ENCODE measurements at regions not wholly inside any gene's neighbourhood (a gene's known extent, or its start where the extent isn't known, plus 50 kb on each side); places are given as distances from the start of the nearest gene placed in this dataset.

GRCh38 chr5:68387074-68387796, 171.7 kb downstream of the PIK3R1 start:
- Histone ChIP-seq H3F3A (ENCODE audit: low read depth) (no peaks in the 10 kb centered on the region), H2AFZ (replicated peaks) (no peak overlapping the region), H4K20me1 (ENCODE audit: low read depth) (no peaks in the 10 kb centered on the region), H3K27ac (no peak overlapping the region), H3K36me3 (no peaks in the 10 kb centered on the region), H3K4me1 (no peaks in the 10 kb centered on the region), H3K9me3 (ENCODE audit: low read depth) (no peaks in the 10 kb centered on the region), H3K79me2 (ENCODE audit: low read depth) (no peaks in the 10 kb centered on the region), H3K4me2 (no peak overlapping the region), H3K27me3 (no peaks in the 10 kb centered on the region), H3K4me3 (no peak overlapping the region), H3K9ac (no peak overlapping the region)
- Mint-ChIP-seq H3K4me1 (no peaks in the 10 kb centered on the region), H3K4me3 (no peak overlapping the region), H3K36me3 (peaks cover 1% of the 10 kb centered on the region), H3K9me3 (no peaks in the 10 kb centered on the region), H3K27me3 (ENCODE audit: insufficient read depth, low read depth) (peaks cover 2% of the 10 kb centered on the region), H3K27ac (no peak overlapping the region)
- DNase-seq (ENCODE audit: low spot score), result no peak
- TF ChIP-seq, protein P1, sequence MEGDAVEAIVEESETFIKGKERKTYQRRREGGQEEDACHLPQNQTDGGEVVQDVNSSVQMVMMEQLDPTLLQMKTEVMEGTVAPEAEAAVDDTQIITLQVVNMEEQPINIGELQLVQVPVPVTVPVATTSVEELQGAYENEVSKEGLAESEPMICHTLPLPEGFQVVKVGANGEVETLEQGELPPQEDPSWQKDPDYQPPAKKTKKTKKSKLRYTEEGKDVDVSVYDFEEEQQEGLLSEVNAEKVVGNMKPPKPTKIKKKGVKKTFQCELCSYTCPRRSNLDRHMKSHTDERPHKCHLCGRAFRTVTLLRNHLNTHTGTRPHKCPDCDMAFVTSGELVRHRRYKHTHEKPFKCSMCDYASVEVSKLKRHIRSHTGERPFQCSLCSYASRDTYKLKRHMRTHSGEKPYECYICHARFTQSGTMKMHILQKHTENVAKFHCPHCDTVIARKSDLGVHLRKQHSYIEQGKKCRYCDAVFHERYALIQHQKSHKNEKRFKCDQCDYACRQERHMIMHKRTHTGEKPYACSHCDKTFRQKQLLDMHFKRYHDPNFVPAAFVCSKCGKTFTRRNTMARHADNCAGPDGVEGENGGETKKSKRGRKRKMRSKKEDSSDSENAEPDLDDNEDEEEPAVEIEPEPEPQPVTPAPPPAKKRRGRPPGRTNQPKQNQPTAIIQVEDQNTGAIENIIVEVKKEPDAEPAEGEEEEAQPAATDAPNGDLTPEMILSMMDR (IDR thresholded peaks at IDR 0.05), result no peak
- TF ChIP-seq EZH2 (IDR thresholded peaks at IDR 0.05) (no peak), EZH2phosphoT487 (IDR thresholded peaks at IDR 0.05) (no peak)

- Histone ChIP-seq H3K4me2 (no peak overlapping the region), H3K4me1 (peaks cover 4% of the 10 kb centered on the region), H2AFZ (replicated peaks) (no peak overlapping the region), H3K79me2 (ENCODE audit: low read depth) (no peaks in the 10 kb centered on the region), H3K9me3 (ENCODE audit: low read depth) (no peaks in the 10 kb centered on the region), H3K4me3 (no peak overlapping the region), H3K9ac (no peak overlapping the region), H3F3A (ENCODE audit: low read depth) (no peaks in the 10 kb centered on the region), H3K27me3 (no peaks in the 10 kb centered on the region), H4K20me1 (ENCODE audit: low read depth) (no peaks in the 10 kb centered on the region), H3K36me3 (no peaks in the 10 kb centered on the region), H3K27ac (no peak overlapping the region)
- DNase-seq (ENCODE audit: low spot score), result no peak
- TF ChIP-seq, protein P1 (IDR thresholded peaks at IDR 0.05), result no peak
- Mint-ChIP-seq H3K36me3 (peaks cover 1% of the 10 kb centered on the region), H3K4me3 (no peak overlapping the region), H3K27me3 (ENCODE audit: insufficient read depth, low read depth) (peaks cover 2% of the 10 kb centered on the region), H3K27ac (no peak overlapping the region), H3K4me1 (no peaks in the 10 kb centered on the region), H3K9me3 (no peaks in the 10 kb centered on the region)
Observed at GRCh38 chr5:68389618-68390017, 174.1 kb downstream of the PIK3R1 start.

- no peak overlapping the region for H3K9ac ChIP-seq
- H3K36me3 Mint-ChIP-seq, result no peaks in the 10 kb centered on the region
- DNase-seq (ENCODE audit: low spot score), result no peak
- H3K36me3 ChIP-seq, result no peaks in the 10 kb centered on the region
- no peak overlapping the region for H3K4me3 Mint-ChIP-seq
- no peak for TF ChIP-seq EZH2 (IDR thresholded peaks at IDR 0.05)
- H3K4me1 ChIP-seq, result peaks cover 4% of the 10 kb centered on the region
- H3K4me3 ChIP-seq, result no peak overlapping the region
- no peaks in the 10 kb centered on the region for H3F3A ChIP-seq (ENCODE audit: low read depth)
- H3K27ac ChIP-seq, result no peak overlapping the region
- no peaks in the 10 kb centered on the region for H3K27me3 Mint-ChIP-seq (ENCODE audit: insufficient read depth, low read depth)
- H3K27me3 ChIP-seq, result no peaks in the 10 kb centered on the region
- no peak overlapping the region for H2AFZ ChIP-seq (replicated peaks)
- H3K9me3 Mint-ChIP-seq, result peaks cover 2% of the 10 kb centered on the region
- H3K27ac Mint-ChIP-seq, result no peak overlapping the region
- no peaks in the 10 kb centered on the region for H3K4me1 Mint-ChIP-seq
- no peaks in the 10 kb centered on the region for H4K20me1 ChIP-seq (ENCODE audit: low read depth)
- no peak overlapping the region for H3K4me2 ChIP-seq
- H3K79me2 ChIP-seq (ENCODE audit: low read depth), result no peaks in the 10 kb centered on the region
- no peaks in the 10 kb centered on the region for H3K9me3 ChIP-seq (ENCODE audit: low read depth)
Observed at GRCh38 chr5:68392617-68393016, 177.1 kb downstream of the PIK3R1 start.

DNA sequence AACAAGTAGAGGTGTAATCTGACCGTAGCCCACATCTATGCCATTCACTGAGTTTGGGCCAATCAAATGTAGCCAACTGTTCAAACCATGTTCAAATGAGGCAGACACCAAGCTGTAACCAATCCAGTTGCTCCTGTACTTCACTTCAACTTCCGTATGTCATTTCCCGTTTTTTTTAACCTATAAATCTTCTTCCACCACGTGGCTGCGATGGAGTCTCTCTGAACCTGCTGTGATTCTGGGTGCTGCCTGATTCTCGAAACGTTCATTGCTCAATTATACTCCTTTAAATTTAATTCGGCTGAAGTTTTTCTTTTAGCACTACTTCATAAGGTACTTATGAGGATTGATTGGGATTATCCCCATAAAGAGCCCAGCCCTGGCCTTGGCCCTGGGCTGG, 179.7 kb downstream of the PIK3R1 start:
- H3K9me3 Mint-ChIP-seq, result peaks cover 2% of the 10 kb centered on the region
- Histone ChIP-seq H3K4me2 (no peak overlapping the region), H3K36me3 (no peaks in the 10 kb centered on the region), H3K27me3 (no peaks in the 10 kb centered on the region), H3K79me2 (ENCODE audit: low read depth) (no peaks in the 10 kb centered on the region), H3K4me3 (no peak overlapping the region), H3F3A (ENCODE audit: low read depth) (no peaks in the 10 kb centered on the region), H4K20me1 (ENCODE audit: low read depth) (no peaks in the 10 kb centered on the region), H2AFZ (replicated peaks) (no peak overlapping the region), H3K4me1 (peaks cover 4% of the 10 kb centered on the region), H3K9me3 (ENCODE audit: low read depth) (no peaks in the 10 kb centered on the region), H3K9ac (no peak overlapping the region), H3K27ac (no peak overlapping the region)
- H3K4me1 Mint-ChIP-seq, result no peaks in the 10 kb centered on the region
- H3K27me3 Mint-ChIP-seq (ENCODE audit: insufficient read depth, low read depth), result no peaks in the 10 kb centered on the region
- no peak for TF ChIP-seq EZH2 (IDR thresholded peaks at IDR 0.05)
- no peak for TF ChIP-seq EZH2phosphoT487 (IDR thresholded peaks at IDR 0.05)
- TF ChIP-seq, protein P1 (IDR thresholded peaks at IDR 0.05), result no peak
- H3K27ac Mint-ChIP-seq, result no peak overlapping the region
- no peak overlapping the region for H3K4me3 Mint-ChIP-seq
- DNase-seq (ENCODE audit: low spot score), result no peak
- H3K36me3 Mint-ChIP-seq, result no peaks in the 10 kb centered on the region

Measured in neural progenitor cell (in vitro differentiated cells).